HG03342 (cell line): ENCODE measurements at regions not wholly inside any gene's neighbourhood (a gene's known extent, or its start where the extent isn't known, plus 50 kb on each side); places are given as distances from the start of the nearest gene placed in this dataset.

Experiments used
- ATAC-seq: cut with Tn5 transposase; IDR thresholded peaks from one replicate; pipeline ENCODE4 v1.9.1; 2021; ENCODE audit warnings: mild to moderate bottlenecking, moderate library complexity; ENCODE audit not compliant: unreplicated experiment

DNA sequence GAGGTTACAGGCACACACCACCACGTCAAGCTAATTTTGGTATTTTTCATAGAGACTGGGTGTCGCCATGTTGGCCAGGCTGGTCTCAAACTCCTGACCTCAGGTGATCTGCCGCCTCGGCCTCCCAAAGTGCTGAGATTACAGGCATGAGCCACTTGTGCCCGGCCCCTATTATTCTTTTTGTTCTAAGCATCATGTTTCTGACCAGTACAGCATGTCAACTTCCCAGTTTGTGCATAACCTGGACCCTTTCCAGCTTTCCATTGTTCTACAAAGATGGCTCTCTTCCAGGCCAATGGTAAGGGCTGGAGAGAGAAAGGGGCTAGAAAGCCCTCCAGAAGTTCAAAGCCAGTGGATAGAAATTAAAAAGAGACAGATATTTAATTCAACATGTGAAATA, 91.3 kb upstream of the TNFAIP3 start:
- no peak for ATAC-seq

DNA sequence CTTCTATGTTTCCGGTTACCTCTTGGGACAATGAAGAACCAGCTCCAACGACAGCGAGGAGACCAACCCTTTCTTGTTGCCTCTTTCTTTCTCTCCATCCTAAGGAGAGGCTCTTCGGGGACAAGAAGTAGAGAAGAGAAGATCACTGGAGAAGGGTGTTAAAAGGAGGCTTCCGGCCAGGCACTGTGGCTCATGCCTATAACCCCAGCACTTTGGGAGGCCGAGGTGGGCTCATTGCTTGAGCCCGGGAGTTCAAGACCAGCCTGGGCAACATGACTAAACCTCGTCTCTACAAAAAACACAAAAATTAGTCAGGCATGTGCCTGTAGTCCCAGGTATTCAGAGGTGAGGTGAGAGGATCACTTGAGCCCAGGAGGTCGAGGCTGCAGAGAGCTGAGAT, 90.8 kb upstream of the TNFAIP3 start:
- ATAC-seq: no peak

DNA sequence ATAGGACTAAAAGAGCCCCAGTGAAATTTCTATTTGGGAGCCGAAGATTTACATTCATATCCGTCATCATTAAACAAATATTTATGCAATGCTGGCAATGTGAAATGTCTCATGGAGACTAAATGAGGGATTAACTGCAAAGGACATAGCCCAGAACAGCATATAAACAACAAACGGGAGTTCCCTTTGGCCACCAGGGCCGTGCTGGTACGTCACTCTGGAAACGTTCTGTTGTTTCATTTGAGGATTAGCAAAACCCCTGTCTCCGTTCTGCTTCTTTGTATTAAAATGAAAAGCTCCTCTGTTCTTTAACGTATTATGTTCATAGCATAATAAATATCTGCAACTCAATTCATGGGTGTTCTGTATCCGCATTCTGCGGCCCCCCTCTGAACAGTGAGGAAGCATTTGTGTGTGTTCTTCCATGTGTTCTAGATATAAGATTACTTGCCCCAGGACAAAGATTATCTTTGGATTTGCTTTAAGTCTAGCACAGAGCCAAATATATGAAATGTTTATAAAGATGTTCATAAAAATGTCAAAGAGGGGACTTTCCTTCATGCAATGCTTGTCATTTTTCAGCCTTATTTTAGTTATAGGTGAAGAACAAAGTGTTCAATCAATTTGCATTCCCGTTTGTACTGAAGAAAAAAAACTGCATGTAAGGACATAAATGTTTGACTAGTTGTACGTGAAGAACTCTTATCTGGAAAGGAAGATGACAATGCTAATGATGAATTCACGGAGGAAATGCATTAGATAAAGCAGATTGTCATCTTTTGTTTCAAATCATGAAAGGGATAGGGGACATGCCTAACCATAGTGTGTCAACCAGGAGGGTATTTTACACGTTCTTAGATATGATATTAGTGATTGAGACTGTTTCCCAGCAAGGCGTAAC, 90.0 kb upstream of the TNFAIP3 start:
- no peak for ATAC-seq

DNA sequence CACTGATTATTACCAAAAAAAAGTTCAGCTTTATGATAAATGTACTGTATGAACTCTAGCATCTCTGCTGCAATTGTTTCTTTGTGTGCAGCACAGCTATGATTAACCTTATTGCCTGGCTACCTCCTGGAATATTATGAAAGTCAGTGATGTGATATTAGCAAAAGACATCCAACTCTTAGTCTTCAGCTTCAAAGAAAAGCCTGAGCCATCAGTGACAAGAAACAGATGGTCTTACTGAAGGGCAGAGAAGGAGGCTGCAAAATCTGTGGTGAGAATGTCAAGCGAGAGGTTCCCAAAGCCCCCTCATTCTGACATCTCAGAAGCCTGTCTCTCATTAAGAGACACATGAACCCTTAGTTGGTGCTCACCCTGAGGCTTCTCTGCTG, 89.4 kb upstream of the TNFAIP3 start:
- no peak for ATAC-seq

DNA sequence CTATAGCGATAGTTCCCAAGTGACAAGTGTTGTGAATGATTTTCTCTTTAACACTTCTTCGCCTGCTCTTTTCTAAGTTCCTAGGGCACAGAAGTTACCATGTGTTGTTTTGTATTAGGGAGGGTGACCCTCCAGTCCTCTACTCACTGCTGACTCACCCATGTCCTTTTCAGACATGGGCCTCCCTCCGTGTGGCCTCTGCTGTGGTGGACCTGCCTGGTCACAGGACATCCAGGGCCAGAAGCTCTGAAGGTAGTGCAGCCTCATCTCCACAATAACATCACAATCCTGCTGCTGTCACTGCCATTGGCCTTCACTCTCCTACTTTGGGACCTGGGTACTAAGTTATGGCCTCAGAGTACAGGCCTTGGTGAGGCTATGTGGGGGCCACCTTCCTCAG, 87.1 kb upstream of the TNFAIP3 start:
- no peak for ATAC-seq

DNA sequence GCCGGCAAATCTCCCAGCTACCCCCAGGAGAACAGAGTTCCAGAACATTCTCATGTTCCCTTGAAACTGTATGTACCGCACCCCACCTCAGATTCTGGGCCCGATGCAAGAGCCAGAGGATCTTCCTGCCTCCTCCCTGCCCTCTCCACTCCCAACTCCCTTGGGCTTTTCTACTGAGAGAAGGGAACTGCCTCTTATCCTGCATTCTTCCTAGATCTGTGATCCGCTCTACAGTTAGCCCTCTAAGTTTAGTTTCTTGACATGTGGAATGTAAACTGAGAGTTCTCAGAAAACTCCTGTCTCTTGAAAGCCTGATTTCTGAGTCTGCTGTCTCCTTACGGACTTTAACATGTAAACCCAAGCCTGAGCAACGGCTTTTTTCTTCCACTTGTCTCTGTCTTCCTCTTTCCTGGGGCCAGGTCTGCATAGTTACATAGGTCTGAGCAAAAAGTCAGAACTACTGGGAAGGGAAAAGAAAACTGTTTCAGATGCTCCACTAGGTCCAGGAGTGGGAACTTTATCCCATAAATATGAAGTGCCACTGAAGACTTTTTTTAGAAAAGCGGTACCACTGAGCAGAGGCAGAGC, 86.5 kb upstream of the TNFAIP3 start:
- no peak for ATAC-seq

DNA sequence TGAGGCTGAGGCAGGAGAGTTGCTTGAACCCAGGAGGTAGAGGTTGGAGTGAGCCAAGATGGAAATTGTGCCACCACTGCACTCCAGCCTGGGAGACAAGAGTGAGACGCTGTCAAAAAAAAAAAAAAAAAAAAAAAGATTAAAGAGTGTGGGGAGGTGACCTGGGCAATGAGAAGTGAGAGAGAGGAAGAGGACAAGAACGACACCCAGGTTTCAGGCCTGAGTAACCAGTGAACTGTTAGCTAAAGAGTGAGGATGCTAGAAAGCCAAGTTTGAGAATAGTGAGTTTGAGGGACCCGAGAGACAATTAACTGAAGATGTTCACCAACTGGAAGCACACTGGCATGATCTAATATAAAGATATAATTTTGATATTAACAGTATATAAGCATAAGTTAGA, 85.4 kb upstream of the TNFAIP3 start:
- no peak for ATAC-seq

DNA sequence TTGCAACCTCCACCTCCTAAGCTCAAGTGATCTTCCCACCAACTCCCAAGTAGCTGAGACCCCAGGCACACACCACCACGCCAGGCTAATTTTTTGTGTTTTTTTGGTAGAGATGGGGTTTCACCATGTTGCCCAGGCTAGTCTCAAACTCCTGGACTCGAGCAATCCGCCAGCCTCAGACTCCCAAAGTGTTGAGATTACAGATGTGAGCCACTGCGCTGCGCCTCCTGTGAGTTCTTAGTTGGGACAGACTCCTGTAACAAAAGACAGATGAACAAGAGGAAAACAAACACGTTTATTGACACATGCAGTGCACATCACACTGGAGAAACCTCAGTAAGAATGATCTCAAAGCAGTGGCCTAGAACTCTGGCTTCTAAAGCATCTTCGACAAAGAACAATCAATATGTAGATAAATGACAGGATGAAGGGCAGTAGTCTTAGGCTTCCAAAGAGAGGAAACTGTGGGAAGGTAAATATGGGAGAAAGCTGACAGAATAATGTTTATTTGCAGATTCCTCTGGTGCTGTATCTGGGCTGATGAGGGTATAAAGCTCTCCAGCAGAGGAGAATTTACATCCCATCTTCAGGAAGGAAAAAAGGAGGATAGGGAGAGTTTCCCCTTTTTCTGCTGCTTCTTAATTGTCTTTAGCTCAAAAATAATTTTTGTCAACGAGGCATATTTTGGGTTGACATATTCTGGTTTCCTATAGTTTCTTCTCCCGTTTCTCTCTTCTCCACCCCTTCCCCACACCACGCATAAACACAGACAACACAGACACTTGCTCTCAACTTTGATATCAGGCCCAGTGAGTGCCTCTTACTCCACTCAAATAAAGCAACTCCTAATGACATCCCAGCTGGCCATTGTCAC, 84.7 kb upstream of the TNFAIP3 start:
- ATAC-seq: no peak

DNA sequence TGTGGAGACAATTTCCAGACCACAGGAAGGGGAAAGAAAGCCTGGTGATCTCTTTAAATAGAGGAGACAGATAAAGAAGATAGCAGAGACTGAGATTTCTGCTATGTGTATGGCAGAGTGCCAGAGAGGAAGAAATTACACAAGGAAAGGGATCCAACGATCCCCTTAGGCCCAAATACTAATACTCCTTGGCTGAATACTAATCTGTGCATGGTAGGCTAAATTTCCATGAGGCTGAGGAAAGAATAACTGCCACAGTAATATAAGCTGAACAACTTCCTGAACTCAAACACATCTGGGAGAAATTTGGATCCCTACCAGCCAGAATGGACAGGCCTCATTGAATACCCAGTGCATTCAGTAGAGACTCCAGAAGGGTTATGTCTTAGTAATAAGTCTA, 83.3 kb upstream of the TNFAIP3 start:
- ATAC-seq: no peak

DNA sequence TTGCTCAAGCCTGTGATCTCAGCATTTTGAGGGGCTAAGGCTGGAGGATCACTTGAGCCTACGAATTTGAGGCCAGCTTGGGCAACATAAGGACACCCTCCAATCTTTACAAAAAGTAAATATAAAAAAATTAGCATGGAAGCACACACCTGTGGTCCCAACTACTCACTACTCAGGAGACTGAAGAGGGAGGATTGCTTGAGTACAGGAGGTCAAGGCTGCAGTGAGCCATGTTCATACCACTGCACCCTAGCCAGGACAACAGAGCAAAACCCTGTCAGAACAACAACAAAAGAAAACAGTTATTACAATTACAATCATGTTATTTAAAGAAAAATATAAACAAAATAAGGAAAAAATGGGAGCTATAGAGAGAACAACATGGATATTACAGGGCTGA, 82.5 kb upstream of the TNFAIP3 start:
- ATAC-seq: no peak

DNA sequence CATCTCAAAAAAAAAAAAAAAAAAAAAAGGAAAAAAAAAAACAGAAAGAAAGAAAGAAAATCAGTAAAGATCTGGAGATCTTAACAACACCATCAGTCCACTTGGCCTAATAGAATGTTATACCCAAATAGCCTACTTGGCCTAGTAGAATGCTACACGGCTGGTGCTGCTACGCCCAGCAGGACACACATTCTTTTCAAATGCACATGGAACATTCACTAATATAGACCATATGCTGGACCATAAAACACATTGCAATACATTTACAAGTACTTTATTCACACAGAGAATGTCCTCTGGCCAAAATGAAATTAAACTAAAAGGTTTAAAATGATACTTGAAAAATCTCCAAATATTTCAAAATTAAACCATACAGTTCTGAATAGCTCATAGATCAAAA, 80.0 kb upstream of the TNFAIP3 start:
- ATAC-seq: no peak

DNA sequence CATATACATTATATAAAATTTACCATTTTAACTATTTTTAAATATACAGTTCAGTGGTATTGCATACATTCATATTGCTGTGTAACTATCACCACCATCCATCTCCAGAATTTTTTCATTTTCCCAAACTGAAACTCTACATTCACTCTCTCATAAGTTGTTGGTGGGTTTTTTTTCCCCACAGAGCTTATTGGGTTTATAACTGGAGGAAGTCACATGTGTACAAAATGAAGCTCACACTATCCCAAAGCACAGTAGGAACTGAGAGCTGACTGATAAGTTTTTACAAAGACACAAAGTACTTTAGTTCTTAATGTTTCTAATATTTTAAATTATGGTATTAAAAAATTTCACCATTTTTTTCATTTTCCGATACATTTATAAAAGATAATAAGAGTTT, 78.8 kb upstream of the TNFAIP3 start:
- ATAC-seq: no peak

DNA sequence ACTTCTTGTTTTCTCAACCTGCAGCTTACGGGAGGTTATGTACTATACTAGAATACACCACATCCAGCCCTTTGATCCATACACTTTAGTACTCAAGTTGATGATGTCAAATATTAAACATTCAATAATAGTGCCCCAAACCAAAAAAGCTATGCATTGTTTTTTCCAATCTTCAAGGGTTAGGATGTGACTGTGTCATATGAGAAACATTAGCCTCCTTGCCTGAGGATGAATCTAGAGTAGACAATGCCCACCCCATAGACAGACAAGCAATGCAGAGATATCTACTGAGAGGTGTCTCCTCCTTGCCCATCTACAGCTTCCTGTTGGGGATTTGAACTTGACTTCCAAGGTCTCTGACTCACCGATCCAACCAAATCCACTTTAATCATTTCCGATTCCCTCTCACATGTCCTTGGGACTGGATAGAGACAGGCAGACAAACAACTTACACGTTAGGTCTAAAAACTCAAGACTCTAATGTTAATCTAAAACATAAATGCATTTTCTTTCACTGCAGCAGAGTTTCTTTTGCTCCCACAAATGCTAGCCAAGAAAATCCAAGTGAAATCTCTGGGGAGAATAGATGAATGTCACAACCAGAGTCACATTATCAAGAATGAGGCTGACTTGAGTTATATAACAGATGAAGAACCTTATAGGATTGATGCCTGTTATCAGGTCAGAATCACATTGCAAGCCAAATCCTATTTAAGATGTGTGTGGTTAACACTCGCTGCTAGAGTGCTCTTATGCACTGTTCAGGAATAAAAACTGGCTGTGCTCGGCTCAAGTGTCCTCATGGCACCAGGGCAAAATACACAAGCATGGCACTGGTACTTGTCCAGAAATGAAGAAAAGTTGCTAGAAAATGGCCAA, 75.5 kb upstream of the TNFAIP3 start:
- ATAC-seq: no peak

DNA sequence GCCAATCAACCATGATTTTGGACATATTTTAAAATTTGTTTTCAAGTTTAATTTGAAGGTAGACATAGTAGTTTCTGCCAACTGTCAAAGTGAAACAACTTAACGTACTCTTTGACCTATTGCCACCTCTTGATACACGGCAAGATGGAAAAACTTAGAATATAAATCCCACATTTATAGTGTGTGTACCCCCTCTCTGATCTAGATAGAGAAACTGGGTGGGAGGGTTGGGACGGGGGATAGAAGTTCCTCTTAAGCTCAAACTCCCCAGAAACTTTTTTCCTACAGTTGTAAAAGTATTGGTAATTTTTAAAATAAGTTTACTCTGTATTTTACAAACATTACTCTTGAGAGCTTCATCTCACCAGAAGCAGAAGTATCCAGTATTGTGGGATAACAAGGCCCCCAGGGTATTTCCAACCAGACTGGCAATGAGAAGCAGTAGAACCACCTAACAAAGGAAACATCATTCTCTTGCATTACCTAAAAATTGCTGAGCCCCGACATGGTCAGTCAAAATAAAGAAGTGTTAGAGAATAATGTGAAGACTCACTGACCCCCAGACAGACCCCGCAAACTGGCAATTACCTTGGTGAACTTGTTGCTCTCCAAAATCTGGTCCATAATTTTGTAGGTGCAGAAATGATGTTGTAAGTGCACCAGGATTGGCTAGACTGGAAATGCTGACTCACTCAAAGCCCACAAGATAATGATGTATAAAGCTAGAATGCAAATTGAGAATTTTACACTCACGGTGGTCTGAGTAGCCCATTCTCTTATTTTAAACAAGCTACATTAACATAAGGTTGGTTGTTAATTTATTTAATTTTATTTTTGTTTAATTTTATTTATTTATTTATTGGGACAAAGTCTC, 74.7 kb upstream of the TNFAIP3 start:
- no peak for ATAC-seq

DNA sequence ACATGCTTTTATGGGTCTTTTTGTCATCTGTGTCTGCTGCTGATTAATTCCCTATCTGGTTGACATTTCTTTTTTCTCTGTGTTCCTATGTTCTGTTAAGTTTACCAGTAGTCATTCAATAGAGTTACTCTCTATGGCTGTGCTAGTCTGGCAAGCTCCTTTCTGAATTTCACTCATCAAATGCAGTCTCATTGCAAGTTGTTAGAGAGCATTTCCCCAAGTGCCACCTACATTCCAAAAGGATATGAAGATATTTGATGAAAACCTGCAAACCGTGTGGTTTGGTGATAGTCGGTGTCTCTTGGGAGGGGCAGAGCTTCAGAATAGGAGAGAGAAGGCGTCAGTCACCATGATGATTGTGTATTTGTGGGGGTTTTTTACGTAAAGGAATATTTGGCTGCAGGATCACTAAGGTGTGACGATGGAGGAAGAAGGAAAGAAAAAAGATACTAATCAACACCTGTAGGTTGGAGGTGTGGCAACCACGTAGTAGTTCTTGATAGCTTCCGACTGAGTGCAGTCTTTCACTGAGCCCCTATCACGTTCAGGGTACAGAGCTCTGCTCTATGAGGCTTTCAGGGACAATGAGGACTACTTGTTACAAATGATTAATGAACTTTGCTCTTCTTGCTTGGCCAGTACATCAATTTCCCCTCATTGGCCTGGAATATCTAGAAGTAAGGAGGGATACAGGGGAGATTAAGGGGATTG, 73.1 kb upstream of the TNFAIP3 start:
- no peak for ATAC-seq

DNA sequence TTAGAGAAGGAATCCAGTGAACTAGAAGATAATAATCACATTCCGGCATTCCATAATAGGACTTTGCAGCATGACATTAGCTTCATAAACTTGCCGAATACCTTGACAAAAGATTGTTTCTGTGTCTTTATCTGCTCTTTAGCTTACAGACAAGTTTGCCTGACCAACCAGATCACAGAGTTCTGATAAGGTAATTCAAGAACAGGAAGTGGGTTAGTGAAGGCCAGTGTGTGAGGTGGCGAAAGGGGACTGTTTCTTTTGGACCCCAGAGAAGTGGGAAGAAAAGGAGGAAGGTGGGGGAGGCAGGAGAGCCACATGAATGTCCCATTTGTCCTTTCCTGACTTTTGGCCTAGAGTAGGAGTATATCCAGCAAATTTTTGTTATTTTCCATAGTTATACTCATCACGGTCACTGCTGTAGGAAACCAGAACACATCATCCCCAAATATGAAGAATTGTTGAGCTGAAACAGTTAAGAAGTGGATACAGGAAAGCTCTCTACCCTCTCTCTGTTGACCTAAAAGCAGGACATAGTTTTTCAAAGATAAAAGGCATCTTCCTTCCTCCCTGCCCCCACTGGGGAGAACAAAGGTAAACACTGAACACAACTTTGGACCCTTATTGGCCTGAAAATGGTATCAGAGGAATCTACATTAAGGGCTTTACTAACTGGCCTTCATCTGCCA, 72.4 kb upstream of the TNFAIP3 start:
- ATAC-seq: no peak

DNA sequence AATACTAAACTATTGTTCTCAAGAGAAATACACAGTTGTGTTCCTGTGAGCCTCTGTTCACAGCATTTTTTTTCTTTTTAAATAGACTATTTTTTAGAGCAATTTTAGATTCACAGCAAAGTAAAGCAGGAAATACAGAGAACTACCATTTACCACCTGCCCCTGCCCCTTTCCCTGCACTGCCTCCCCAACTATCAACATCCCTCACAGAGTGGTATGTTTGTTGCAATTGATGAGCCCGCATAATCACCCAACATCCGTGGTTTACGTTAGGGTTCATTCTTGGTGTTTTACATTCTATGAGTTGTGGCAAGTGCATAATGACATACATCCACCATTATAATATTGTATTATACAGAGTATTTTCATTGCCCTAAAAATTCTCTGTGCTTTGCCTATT, 71.6 kb upstream of the TNFAIP3 start:
- no peak for ATAC-seq

DNA sequence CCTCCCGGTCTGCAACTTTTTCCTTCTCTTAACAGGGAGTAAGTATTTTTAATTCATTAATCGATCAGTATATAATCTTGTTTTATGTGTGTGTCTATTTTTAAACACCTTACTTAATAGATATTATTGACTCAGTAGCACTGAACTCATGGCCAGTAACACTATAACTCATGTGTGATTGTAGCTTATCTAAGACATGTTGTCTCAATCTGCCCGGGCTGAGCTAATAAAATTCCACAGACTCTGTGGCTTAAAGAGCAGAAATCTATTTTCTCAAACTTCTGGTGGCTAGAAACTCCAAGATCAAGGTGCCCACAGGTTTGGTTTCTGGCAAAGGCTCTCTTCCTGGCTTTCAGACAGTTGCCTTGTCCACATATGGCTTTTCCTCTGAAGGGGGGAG, 68.8 kb upstream of the TNFAIP3 start:
- no peak for ATAC-seq

DNA sequence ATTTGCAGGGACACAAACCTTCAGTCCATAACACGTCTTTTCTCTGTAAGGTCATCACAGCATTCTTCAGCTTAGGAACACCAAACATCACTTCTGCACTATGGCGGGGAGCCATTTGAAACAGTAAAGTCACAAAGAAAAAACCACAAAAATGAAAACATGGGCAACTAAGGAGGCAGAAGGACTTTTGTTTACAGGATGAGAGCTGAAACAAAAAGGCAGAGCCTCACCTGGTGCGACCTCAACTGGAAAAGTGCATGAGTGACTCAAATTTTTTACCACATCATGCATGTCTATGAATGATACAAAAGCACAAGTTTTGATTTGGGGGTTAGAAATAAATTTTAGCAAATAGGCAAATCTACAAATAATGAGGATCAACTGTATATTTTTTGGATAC, 68.2 kb upstream of the TNFAIP3 start:
- no peak for ATAC-seq
